ENCODE measurements at regions not wholly inside any gene's neighbourhood (a gene's known extent, or its start where the extent isn't known, plus 50 kb on each side); places are given as distances from the start of the nearest gene placed in this dataset.

- DNase-seq: no peak
- Histone ChIP-seq H3K27me3 (ENCODE audit: insufficient read depth, low read length) (no peaks in the 10 kb centered on the region), H3K18ac (ENCODE audit: insufficient read length, low read depth, low read length) (no peak overlapping the region), H3K23ac (ENCODE audit: insufficient read length, low read depth, low read length) (no peak overlapping the region), H3K4me1 (ENCODE audit: insufficient read depth, low read length) (no peaks in the 10 kb centered on the region), H3K79me1 (ENCODE audit: insufficient read depth, low read depth, low read length, poor library complexity, severe bottlenecking) (no peaks in the 10 kb centered on the region), H4K5ac (ENCODE audit: insufficient read length, low read depth, low read length) (no peak overlapping the region), H2BK20ac (ENCODE audit: low read depth, low read length, poor library complexity, severe bottlenecking) (no peak overlapping the region), H4K91ac (ENCODE audit: insufficient read length, low read depth, low read length) (no peak overlapping the region), H2AK5ac (ENCODE audit: insufficient read length, low read length) (no peak overlapping the region), H2BK12ac (ENCODE audit: insufficient read length, low read depth, low read length) (no peak overlapping the region), H2BK120ac (ENCODE audit: low read depth, low read length, poor library complexity, severe bottlenecking) (no peak overlapping the region), H2BK5ac (ENCODE audit: insufficient read length, low read length) (no peak overlapping the region), H2BK15ac (ENCODE audit: low read depth, low read length) (no peak overlapping the region), H3K9ac (ENCODE audit: extremely low read depth, insufficient read length, low read length) (no peak overlapping the region), H3K14ac (ENCODE audit: insufficient read depth, low read length) (no peak overlapping the region), H3T11ph (ENCODE audit: low read length) (no peak overlapping the region), H2AFZ (ENCODE audit: low read length) (no peak overlapping the region), H4K20me1 (ENCODE audit: control insufficient read depth, insufficient read depth, insufficient read length) (no peaks in the 10 kb centered on the region), H3K56ac (ENCODE audit: insufficient read length, low read depth, low read length) (no peak overlapping the region), H4K8ac (replicated peaks; ENCODE audit: insufficient read length, low read depth, low read length) (no peak overlapping the region), H3K9me3 (ENCODE audit: control insufficient read depth, low read depth, low read length) (no peaks in the 10 kb centered on the region), H3K4ac (ENCODE audit: low read depth, low read length) (no peak overlapping the region), H3K4me2 (ENCODE audit: insufficient read depth, insufficient read length, low read length) (no peak overlapping the region), H3K27ac (ENCODE audit: insufficient read length, low read depth, low read length) (no peak overlapping the region), H3K23me2 (ENCODE audit: insufficient read length, low read depth, low read length, poor library complexity, severe bottlenecking) (no peaks in the 10 kb centered on the region), H3K79me2 (ENCODE audit: insufficient read depth, low read length) (no peaks in the 10 kb centered on the region)
- no CpG with 5 or more reads among the region's 1 CpG for WGBS (ENCODE audit: extremely low coverage, insufficient read length, low lambda C conversion rate)
- peaks cover 4 to 8% of the 10 kb centered on the region in 2 experiments; a peak in 3 of 4 replicates for H3K4me1 Mint-ChIP-seq
- H3K9me3 Mint-ChIP-seq: no peaks in the 10 kb centered on the region
- no peak overlapping the region for H3K27ac Mint-ChIP-seq
- no peaks in the 10 kb centered on the region for H3K36me3 Mint-ChIP-seq (ENCODE audit: insufficient read depth in 1 of 3, low read depth in 3 of 3)
- TF ChIP-seq, protein P1, sequence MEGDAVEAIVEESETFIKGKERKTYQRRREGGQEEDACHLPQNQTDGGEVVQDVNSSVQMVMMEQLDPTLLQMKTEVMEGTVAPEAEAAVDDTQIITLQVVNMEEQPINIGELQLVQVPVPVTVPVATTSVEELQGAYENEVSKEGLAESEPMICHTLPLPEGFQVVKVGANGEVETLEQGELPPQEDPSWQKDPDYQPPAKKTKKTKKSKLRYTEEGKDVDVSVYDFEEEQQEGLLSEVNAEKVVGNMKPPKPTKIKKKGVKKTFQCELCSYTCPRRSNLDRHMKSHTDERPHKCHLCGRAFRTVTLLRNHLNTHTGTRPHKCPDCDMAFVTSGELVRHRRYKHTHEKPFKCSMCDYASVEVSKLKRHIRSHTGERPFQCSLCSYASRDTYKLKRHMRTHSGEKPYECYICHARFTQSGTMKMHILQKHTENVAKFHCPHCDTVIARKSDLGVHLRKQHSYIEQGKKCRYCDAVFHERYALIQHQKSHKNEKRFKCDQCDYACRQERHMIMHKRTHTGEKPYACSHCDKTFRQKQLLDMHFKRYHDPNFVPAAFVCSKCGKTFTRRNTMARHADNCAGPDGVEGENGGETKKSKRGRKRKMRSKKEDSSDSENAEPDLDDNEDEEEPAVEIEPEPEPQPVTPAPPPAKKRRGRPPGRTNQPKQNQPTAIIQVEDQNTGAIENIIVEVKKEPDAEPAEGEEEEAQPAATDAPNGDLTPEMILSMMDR (conservative IDR thresholded peaks at IDR 0.05): no peak
- no peak overlapping the region for H3K4me3 Mint-ChIP-seq
- H3K27me3 Mint-ChIP-seq (ENCODE audit: low read depth): no peaks in the 10 kb centered on the region
These were observed 162.0 kb upstream of the MC4R start for GRCh38 chr18:60534538-60534937.
